Glutamatergic neuron (in vitro differentiated cells): ENCODE measurements at regions not wholly inside any gene's neighbourhood (a gene's known extent, or its start where the extent isn't known, plus 50 kb on each side); places are given as distances from the start of the nearest gene placed in this dataset.

Experiments
- DNase-seq: peaks from one replicate; pipeline ENCODE4 v3.0.0; 2022
- H3K27ac Mint-ChIP-seq: one replicate; pipeline ENCODE4 v1.8.0; 2020; ENCODE audit warnings: mild to moderate bottlenecking, mixed read lengths, inconsistent platforms; ENCODE audit not compliant: unreplicated experiment
- H3K27me3 Mint-ChIP-seq: one replicate; pipeline ENCODE4 v1.8.0; 2020; ENCODE audit warnings: mild to moderate bottlenecking, moderate library complexity, mixed read lengths, inconsistent platforms; ENCODE audit not compliant: unreplicated experiment
- H3K36me3 Mint-ChIP-seq: one replicate; pipeline ENCODE4 v1.8.0; 2020; ENCODE audit warnings: mild to moderate bottlenecking, mixed read lengths, inconsistent platforms; ENCODE audit not compliant: unreplicated experiment
- H3K4me1 Mint-ChIP-seq: one replicate; pipeline ENCODE4 v1.8.0; 2020; ENCODE audit warnings: mild to moderate bottlenecking, low read depth, mixed read lengths, inconsistent platforms; ENCODE audit not compliant: unreplicated experiment
- H3K4me3 Mint-ChIP-seq: one replicate; pipeline ENCODE4 v1.8.0; 2020; ENCODE audit warnings: mild to moderate bottlenecking, mixed read lengths, inconsistent platforms; ENCODE audit not compliant: unreplicated experiment
- H3K9me3 Mint-ChIP-seq: one replicate; pipeline ENCODE4 v1.8.0; 2020; ENCODE audit warnings: mild to moderate bottlenecking, moderate library complexity, mixed read lengths, inconsistent platforms; ENCODE audit not compliant: unreplicated experiment
- CTCF ChIP-seq: fragments of 200-600 bp; sonication (generic); IDR thresholded peaks from one replicate; pipeline ENCODE4 v1.5.0; 2021; ENCODE audit not compliant: partially characterized antibody, unreplicated experiment

GRCh38 chr20:50423758-50424157 is 86.4 kb upstream of the PTPN1 start:
- Mint-ChIP-seq H3K27ac (no peak overlapping the region), H3K27me3 (peaks cover 3% of the 10 kb centered on the region), H3K4me1 (no peaks in the 10 kb centered on the region), H3K9me3 (peaks cover 4% of the 10 kb centered on the region), H3K4me3 (no peak overlapping the region), H3K36me3 (peaks cover 8% of the 10 kb centered on the region)
- DNase-seq, result no peak
- TF ChIP-seq CTCF, result no peak

GRCh38 chr20:50425076-50425475 is 85.1 kb upstream of the PTPN1 start:
- no peak for TF ChIP-seq CTCF
- Mint-ChIP-seq H3K27me3 (peaks cover 3% of the 10 kb centered on the region), H3K4me3 (no peak overlapping the region), H3K36me3 (no peaks in the 10 kb centered on the region), H3K27ac (no peak overlapping the region), H3K4me1 (no peaks in the 10 kb centered on the region), H3K9me3 (peaks cover 2% of the 10 kb centered on the region)
- DNase-seq, result peak; percentile 43

GRCh38 chr20:50426866-50427718 is 83.1 kb upstream of the PTPN1 start:
- Mint-ChIP-seq H3K36me3 (no peaks in the 10 kb centered on the region), H3K27ac (no peak overlapping the region), H3K9me3 (peaks cover 2% of the 10 kb centered on the region), H3K4me1 (no peaks in the 10 kb centered on the region), H3K4me3 (no peak overlapping the region), H3K27me3 (no peaks in the 10 kb centered on the region)
- DNase-seq, result no peak
- no peak for TF ChIP-seq CTCF

- Mint-ChIP-seq H3K36me3 (no peaks in the 10 kb centered on the region), H3K9me3 (peaks cover 3% of the 10 kb centered on the region), H3K27me3 (no peaks in the 10 kb centered on the region), H3K27ac (no peak overlapping the region), H3K4me1 (no peaks in the 10 kb centered on the region), H3K4me3 (no peak overlapping the region)
- no peak for TF ChIP-seq CTCF
- DNase-seq, result no peak
Observed at GRCh38 chr20:50427719-50428083, 82.5 kb upstream of the PTPN1 start.

- Mint-ChIP-seq H3K4me1 (no peaks in the 10 kb centered on the region), H3K4me3 (no peak overlapping the region), H3K27me3 (no peaks in the 10 kb centered on the region), H3K36me3 (no peaks in the 10 kb centered on the region), H3K9me3 (peaks cover 3% of the 10 kb centered on the region), H3K27ac (no peak overlapping the region)
- no peak for DNase-seq
- TF ChIP-seq CTCF, result no peak
Observed at GRCh38 chr20:50428097-50428828, 81.9 kb upstream of the PTPN1 start.
